Endothelial cell of umbilical vein (primary cell): ENCODE measurements at regions not wholly inside any gene's neighbourhood (a gene's known extent, or its start where the extent isn't known, plus 50 kb on each side); places are given as distances from the start of the nearest gene placed in this dataset.

Experiments used
- BruUV-seq: library from RNA; stranded (reverse); fragments of 400-500 nt; replicated peaks from 2 replicates; lab custom pipeline; 2021; lab: Mats Ljungman, UMichigan
- CTCF ChIA-PET: fragments of 300-600, 350-600 bp; sonication (Branson Sonifier 250); formaldehyde crosslinking; loops from one replicate; lab custom pipeline; 2021; ENCODE audit warnings: antibody characterized with exemption, inconsistent platforms; lab: Charles Lee
- POLR2A ChIA-PET: fragments of 300-600, 350-600 bp; sonication (Branson Sonifier 250); formaldehyde crosslinking; loops from one replicate; lab custom pipeline; 2021; ENCODE audit warnings: antibody characterized with exemption, inconsistent platforms; lab: Charles Lee
- DNase-seq: peaks from one replicate; pipeline ENCODE4 v3.0.0-alpha.2; 2011; ENCODE audit warnings: low read depth, low spot score
- FAIRE-seq: peaks from 2 replicates; lab custom pipeline; 2011; peaks lifted over from hg19 to GRCh38; lab: Jason Lieb, UNC
- H2AFZ ChIP-seq: 2 replicates; pipeline ENCODE4 v1.6.0; 2012; ENCODE audit warnings: low read depth, low read length, control low read depth, inconsistent platforms
- H3K27ac ChIP-seq: 2 replicates; pipeline ENCODE4 v1.5.1; 2011; ENCODE audit warnings: low read depth, mild to moderate bottlenecking, control low read depth, low read length, moderate library complexity; ENCODE audit not compliant: insufficient read depth
- H3K27me3 ChIP-seq, 2 experiments: 2 replicates each; pipeline versions ENCODE4 v1.6.0 to v1.6.1; 2011; ENCODE audit warnings: low read length in 2 of 2, mixed read lengths in 1 of 2; ENCODE audit not compliant: control insufficient read depth in 2 of 2, insufficient read depth in 2 of 2
- H3K36me3 ChIP-seq, 2 experiments: 2 replicates in 1 of 2; 3 replicates in 1 of 2; pipeline ENCODE4 v1.5.1; 2011; ENCODE audit warnings: low read length in 2 of 2, mild to moderate bottlenecking in 1 of 2, moderate library complexity in 1 of 2; ENCODE audit not compliant: control insufficient read depth in 2 of 2, insufficient read depth in 2 of 2; ENCODE audit errors: extremely low read depth in 1 of 2
- H3K4me1 ChIP-seq: 3 replicates; pipeline ENCODE4 v1.5.1; 2011; ENCODE audit warnings: mild to moderate bottlenecking, low read length; ENCODE audit not compliant: control insufficient read depth, insufficient read depth; ENCODE audit errors: extremely low read depth
- H3K4me2 ChIP-seq: 2 replicates; pipeline ENCODE4 v1.6.1; 2011; ENCODE audit warnings: low read length, control low read depth, mixed read lengths; ENCODE audit not compliant: insufficient read depth
- H3K4me3 ChIP-seq, 3 experiments: fragments of 200-600 bp in 1 of 3; sonication (generic), shearing (Covaris generic) in 1 of 3; replicated peaks in 1 of 3; 2 replicates each; pipeline ENCODE4 v1.5.1; 2011 to 2016; ENCODE audit warnings: control low read depth in 3 of 3, low read length in 3 of 3, mild to moderate bottlenecking in 2 of 3, inconsistent platforms in 1 of 3, low read depth in 1 of 3, moderate library complexity in 1 of 3; ENCODE audit not compliant: insufficient read depth in 1 of 3
- H3K79me2 ChIP-seq: 2 replicates; pipeline ENCODE4 v1.6.0; 2012; ENCODE audit warnings: low read length, inconsistent platforms; ENCODE audit not compliant: control insufficient read depth, insufficient read depth
- H3K9ac ChIP-seq: replicated peaks from 2 replicates; pipeline ENCODE3; 2011; ENCODE audit warnings: low read length, control low read depth; ENCODE audit not compliant: insufficient read depth; ENCODE audit errors: extremely low read depth
- H3K9me1 ChIP-seq: replicated peaks from 3 replicates; pipeline ENCODE4 v1.6.0; 2011; ENCODE audit warnings: mild to moderate bottlenecking, low read length; ENCODE audit not compliant: control insufficient read depth, insufficient read depth; ENCODE audit errors: extremely low read depth
- H3K9me3 ChIP-seq: replicated peaks from 2 replicates; pipeline ENCODE4 v1.5.1; 2012; ENCODE audit warnings: low read length, inconsistent platforms; ENCODE audit not compliant: control insufficient read depth, insufficient read depth
- H4K20me1 ChIP-seq: replicated peaks from 2 replicates; pipeline ENCODE3; 2011; ENCODE audit warnings: mild to moderate bottlenecking, low read length; ENCODE audit not compliant: control insufficient read depth, insufficient read depth; ENCODE audit errors: extremely low read depth
- EZH2 ChIP-seq: IDR thresholded peaks from 2 replicates; pipeline ENCODE4 v1.6.1; 2012; ENCODE audit warnings: borderline replicate concordance, low read depth, mild to moderate bottlenecking, moderate library complexity, low read length, inconsistent platforms; ENCODE audit not compliant: severe bottlenecking
- FOS ChIP-seq: IDR thresholded peaks from 2 replicates; pipeline ENCODE4 v1.6.1; 2011; ENCODE audit warnings: mild to moderate bottlenecking, low read length, moderate library complexity, borderline replicate concordance; ENCODE audit not compliant: insufficient read depth
- GATA2 ChIP-seq: IDR thresholded peaks from 2 replicates; pipeline ENCODE4 v1.7.0; 2011; ENCODE audit warnings: low read depth, mild to moderate bottlenecking, moderate library complexity, mixed read lengths, low read length; ENCODE audit not compliant: insufficient read length, insufficient read depth
- JUN ChIP-seq: IDR thresholded peaks from 2 replicates; pipeline ENCODE4 v1.6.1; 2011; ENCODE audit warnings: borderline replicate concordance, low read depth; ENCODE audit not compliant: insufficient read length, insufficient read depth
- MAX ChIP-seq: IDR thresholded peaks from 2 replicates; pipeline ENCODE4 v1.6.1; 2011; ENCODE audit not compliant: insufficient read depth, insufficient read length
- MYC ChIP-seq: IDR thresholded peaks from one replicate; pipeline ENCODE4 v1.6.1; 2011; ENCODE audit warnings: mild to moderate bottlenecking, low read depth, low read length
- POLR2A ChIP-seq: IDR thresholded peaks from 2 replicates; pipeline ENCODE4 v1.6.1; 2012; ENCODE audit warnings: low read depth, mild to moderate bottlenecking, control low read depth, low read length
- POLR2AphosphoS5 ChIP-seq: IDR thresholded peaks from 2 replicates; pipeline ENCODE4 v1.6.1; 2012; ENCODE audit warnings: low read depth, mild to moderate bottlenecking, control low read depth, low read length, moderate library complexity; ENCODE audit not compliant: insufficient read depth
- dilution Hi-C: fragments of 300-500 bp; cut with MboI; formaldehyde crosslinking; loops from one replicate; pipeline ENCODE4 v1.15.0; 2019; ENCODE audit warnings: low sequenced_read_pairs; ENCODE audit not compliant: extremely low pct_ligation_motif_present
- intact Hi-C: fragments of 100-400 bp; cut with micrococcal nuclease; formaldehyde crosslinking; loops from one replicate; pipeline ENCODE4 v1.10.0; 2022
- TF ChIP-seq, protein P1 (sequence below), 2 donors: IDR thresholded peaks; 1 replicate in 1 of 2; 2 replicates in 1 of 2; pipeline ENCODE4 v1.5.1; 2011; ENCODE audit warnings: low read length in 2 of 2, mild to moderate bottlenecking in 2 of 2, moderate library complexity in 2 of 2, control low read depth in 1 of 2, inconsistent platforms in 1 of 2, low read depth in 1 of 2; ENCODE audit not compliant: insufficient read depth in 1 of 2; ENCODE audit errors: extremely low read depth in 1 of 2

- FAIRE-seq: no peak
- Histone ChIP-seq H3K9ac (no peak overlapping the region), H3K4me2 (no peak overlapping the region), H3K36me3 (no peaks in the 10 kb centered on the region), H3K27ac (no peak overlapping the region), H3K9me3 (no peaks in the 10 kb centered on the region), H3K4me3 (no peak overlapping the region), H3K79me2 (no peaks in the 10 kb centered on the region), H3K4me1 (no peaks in the 10 kb centered on the region), H3K9me1 (no peaks in the 10 kb centered on the region), H4K20me1 (no peaks in the 10 kb centered on the region), H2AFZ (no peak overlapping the region), H3K27me3 (no peaks in the 10 kb centered on the region)
- BruUV-seq: no TSS peak
- POLR2A ChIA-PET: no interaction called here
- CTCF ChIA-PET: no interaction called here
- DNase-seq: no peak
- intact Hi-C loops: no loop called here
- no peak for TF ChIP-seq POLR2A
- TF ChIP-seq GATA2: no peak
- TF ChIP-seq JUN: no peak
- no peak for TF ChIP-seq POLR2AphosphoS5
- TF ChIP-seq, protein P1, sequence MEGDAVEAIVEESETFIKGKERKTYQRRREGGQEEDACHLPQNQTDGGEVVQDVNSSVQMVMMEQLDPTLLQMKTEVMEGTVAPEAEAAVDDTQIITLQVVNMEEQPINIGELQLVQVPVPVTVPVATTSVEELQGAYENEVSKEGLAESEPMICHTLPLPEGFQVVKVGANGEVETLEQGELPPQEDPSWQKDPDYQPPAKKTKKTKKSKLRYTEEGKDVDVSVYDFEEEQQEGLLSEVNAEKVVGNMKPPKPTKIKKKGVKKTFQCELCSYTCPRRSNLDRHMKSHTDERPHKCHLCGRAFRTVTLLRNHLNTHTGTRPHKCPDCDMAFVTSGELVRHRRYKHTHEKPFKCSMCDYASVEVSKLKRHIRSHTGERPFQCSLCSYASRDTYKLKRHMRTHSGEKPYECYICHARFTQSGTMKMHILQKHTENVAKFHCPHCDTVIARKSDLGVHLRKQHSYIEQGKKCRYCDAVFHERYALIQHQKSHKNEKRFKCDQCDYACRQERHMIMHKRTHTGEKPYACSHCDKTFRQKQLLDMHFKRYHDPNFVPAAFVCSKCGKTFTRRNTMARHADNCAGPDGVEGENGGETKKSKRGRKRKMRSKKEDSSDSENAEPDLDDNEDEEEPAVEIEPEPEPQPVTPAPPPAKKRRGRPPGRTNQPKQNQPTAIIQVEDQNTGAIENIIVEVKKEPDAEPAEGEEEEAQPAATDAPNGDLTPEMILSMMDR (IDR thresholded peaks at IDR 0.05; ENCODE audit: extremely low read depth in 1 of 2, insufficient read depth in 1 of 2, low read depth in 1 of 2, low read length in 2 of 2): no peak
- TF ChIP-seq MYC: no peak
- no peak for TF ChIP-seq EZH2
- no peak for TF ChIP-seq MAX
- no peak for TF ChIP-seq FOS
- dilution Hi-C loops: no loop called here
Observed at GRCh38 chr2:241926541-241927311, 57.2 kb downstream of the RTP5 start.
